ENCODE measurements at regions not wholly inside any gene's neighbourhood (a gene's known extent, or its start where the extent isn't known, plus 50 kb on each side); places are given as distances from the start of the nearest gene placed in this dataset.
A peak's percentile ranks its signal among the peaks of the same experiment; 100 is the strongest.

DNA sequence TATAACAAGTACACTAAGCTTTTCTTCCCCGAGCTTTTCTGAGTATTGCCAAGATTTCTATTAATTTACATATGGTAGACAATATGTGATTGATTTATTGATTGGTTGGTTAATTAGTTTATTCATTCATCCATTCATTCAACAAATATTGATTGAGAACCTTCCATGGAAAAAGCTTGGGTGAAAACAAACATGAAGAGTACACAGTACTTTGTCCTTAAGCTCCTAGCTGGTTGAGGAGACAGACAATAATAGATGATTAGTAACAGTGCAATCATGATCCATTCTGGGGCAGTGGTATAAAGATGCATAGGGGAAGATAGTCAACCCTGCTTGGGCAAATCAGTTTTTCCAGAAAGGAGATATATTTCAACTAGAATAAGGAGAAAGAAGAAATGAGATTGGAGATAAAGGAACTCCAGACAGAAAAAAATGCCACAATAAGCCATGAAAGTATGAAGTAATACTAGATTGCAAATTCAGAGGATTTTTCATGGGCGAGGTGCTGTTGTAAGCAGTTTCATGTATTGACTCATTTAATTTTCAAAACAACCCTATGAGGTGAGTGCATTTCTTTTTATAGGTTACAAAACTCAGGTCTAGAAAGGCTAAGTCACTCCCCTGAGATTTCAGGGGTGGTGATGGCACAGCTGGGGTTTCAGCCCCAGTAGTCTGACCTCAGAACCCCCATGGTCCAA, 129.5 kb downstream of the RND3 start:
- Histone ChIP-seq H3K9me3 (replicated peaks in 1 of 11) (peaks cover 0 to 7% (median 0%) of the 10 kb centered on the region in 11 experiments; a peak in 2 of 22 replicates), H4K20me1 (no peaks in the 10 kb centered on the region), H3K4me1 (peaks cover 0 to 43% (median 0%) of the 10 kb centered on the region in 10 experiments; a peak in 7 of 20 replicates), H3K4me3 (no peak overlapping the region), H3K27me3 (no peaks in the 10 kb centered on the region), H3K27ac (peak overlapping the region in 3 of 11 experiments; percentile 56 to 70 (median 64); a peak in 7 of 22 replicates), H3K36me3 (no peaks in the 10 kb centered on the region), H3K4me2 (peak overlapping the region in 3 of 11 experiments; percentile 48 to 69 (median 59); a peak in 6 of 22 replicates), H3K9ac (0 out of 22 replicates have a peak overlapping the region, but pooled peaks of 1 of the 11 experiments have one; percentile 2)
- no peak for TF ChIP-seq Cebpa-rat (IDR thresholded peaks at IDR 0.05)

DNA sequence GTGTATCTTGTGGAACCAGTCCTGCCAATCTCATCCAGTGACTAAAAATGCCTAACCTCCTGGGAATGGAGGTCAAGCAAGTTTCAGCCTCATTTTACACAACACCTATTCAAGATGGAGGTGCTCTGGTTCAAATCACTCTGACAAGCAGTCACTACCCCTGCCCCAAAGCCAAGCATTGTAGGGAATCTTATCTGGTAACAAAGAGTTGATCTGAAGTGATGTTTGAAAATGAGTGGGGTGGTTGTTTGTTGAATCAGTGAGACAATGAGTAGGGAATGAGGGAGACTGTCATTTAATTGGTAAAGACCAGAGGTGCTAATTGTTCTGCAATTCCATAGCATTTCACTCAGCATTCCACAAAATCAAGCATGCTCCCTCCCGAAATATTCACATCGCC, 132.0 kb downstream of the RND3 start:
- Histone ChIP-seq H3K36me3 (no peaks in the 10 kb centered on the region), H3K27ac (no peak overlapping the region), H3K4me3 (no peak overlapping the region), H3K27me3 (no peaks in the 10 kb centered on the region), H3K4me2 (no peak overlapping the region), H3K9ac (no peak overlapping the region), H3K4me1 (peaks cover 0 to 37% (median 0%) of the 10 kb centered on the region in 10 experiments; a peak in 6 of 20 replicates), H3K9me3 (replicated peaks in 1 of 11) (peaks cover 0 to 3% (median 0%) of the 10 kb centered on the region in 11 experiments; a peak in 1 of 22 replicates), H4K20me1 (no peaks in the 10 kb centered on the region)
- no peak for TF ChIP-seq Cebpa-rat (IDR thresholded peaks at IDR 0.05)

DNA sequence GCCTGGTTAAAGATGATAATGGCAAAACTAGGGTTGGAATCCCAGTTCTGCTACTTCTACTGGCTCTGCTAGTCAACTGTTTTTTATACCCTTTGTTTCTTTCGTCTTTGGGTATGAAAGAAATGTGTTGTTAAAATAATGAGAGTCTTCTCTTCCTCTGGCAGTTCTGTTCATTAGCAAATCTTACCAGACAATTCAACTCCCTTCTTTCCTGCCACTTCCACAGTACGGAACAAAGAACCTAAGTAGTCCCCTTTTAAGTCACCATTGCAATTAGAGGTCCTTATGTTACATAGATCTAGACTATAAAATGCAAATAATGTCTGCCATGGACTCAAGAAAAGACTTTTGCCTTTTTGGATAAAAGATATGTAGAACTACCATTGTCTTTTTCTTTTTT, 134.1 kb downstream of the RND3 start:
- Histone ChIP-seq H3K4me1 (peaks cover 0 to 18% (median 0%) of the 10 kb centered on the region in 10 experiments; a peak in 6 of 20 replicates), H3K9ac (no peak overlapping the region), H3K36me3 (no peaks in the 10 kb centered on the region), H3K27me3 (no peaks in the 10 kb centered on the region), H3K27ac (no peak overlapping the region), H3K4me3 (no peak overlapping the region), H3K9me3 (replicated peaks in 1 of 11) (no peaks in the 10 kb centered on the region), H4K20me1 (no peaks in the 10 kb centered on the region), H3K4me2 (no peak overlapping the region)
- no peak for TF ChIP-seq Cebpa-rat (IDR thresholded peaks at IDR 0.05)

DNA sequence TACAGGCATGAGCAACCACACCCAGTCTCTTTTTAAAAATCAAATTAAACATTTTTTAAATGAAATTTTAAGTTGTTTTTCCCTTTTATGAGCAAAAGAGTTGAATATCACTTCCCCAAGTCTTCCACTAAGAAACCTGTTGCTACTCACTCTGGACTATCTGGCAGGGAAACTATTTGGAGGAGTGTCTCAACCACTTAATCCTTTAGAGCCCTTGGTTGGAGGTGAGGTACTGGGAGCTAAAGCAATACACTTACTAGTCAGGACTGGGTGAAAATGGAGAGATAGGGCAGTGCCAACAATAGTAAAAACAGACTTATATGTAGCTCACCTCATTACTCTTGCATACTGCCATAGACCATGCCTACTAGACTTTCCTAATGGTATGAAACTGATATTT, 135.5 kb downstream of the RND3 start:
- Histone ChIP-seq H3K27me3 (no peaks in the 10 kb centered on the region), H3K4me2 (no peak overlapping the region), H3K36me3 (no peaks in the 10 kb centered on the region), H3K4me1 (peaks cover 0 to 4% (median 0%) of the 10 kb centered on the region in 10 experiments; a peak in 2 of 20 replicates), H3K9me3 (replicated peaks in 1 of 11) (no peaks in the 10 kb centered on the region), H3K4me3 (no peak overlapping the region), H3K9ac (no peak overlapping the region), H3K27ac (no peak overlapping the region), H4K20me1 (no peaks in the 10 kb centered on the region)
- no peak for TF ChIP-seq Cebpa-rat (IDR thresholded peaks at IDR 0.05)

DNA sequence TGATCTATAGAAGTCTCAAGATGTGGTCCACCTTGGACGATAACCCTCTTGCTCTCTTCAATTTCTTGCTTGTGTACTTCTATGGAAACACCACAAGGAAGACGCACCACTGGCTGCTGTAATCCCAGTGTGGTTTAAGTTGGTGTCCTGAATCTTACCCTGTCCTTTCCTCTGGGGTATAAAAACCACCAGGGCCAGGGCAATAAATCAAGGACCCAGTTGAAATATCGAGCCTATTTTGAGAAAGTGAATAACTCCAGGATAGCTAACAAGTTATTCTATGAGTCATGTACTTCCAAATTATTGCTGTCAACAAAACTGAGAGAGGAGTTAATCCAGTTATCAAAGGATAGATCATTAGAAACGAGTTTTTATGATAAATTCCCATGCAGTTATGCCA, 137.0 kb downstream of the RND3 start:
- Histone ChIP-seq H3K4me2 (no peak overlapping the region), H3K4me3 (no peak overlapping the region), H3K9me3 (replicated peaks in 1 of 11) (no peaks in the 10 kb centered on the region), H3K4me1 (no peaks in the 10 kb centered on the region), H4K20me1 (no peaks in the 10 kb centered on the region), H3K27ac (no peak overlapping the region), H3K27me3 (no peaks in the 10 kb centered on the region), H3K9ac (no peak overlapping the region), H3K36me3 (no peaks in the 10 kb centered on the region)
- no peak for TF ChIP-seq Cebpa-rat (IDR thresholded peaks at IDR 0.05)

DNA sequence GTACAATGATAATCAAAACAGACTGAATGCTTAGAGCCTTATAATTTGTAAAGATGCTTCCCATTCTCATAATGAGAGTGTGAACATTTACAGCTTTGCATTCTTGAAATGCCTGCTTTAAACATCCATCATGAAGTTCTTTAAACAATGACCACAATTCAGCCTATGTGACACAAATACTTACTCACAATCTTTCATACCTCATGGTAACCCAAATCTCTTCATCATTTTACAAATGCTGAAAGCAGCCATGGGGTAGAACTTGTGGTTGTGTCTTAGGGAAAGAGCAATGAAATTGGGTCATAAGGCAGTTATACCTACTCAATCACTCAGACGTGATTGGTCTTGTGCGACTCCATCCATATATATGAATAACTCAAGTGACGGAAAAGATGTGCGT, 140.7 kb downstream of the RND3 start:
- Histone ChIP-seq H3K9me3 (replicated peaks in 1 of 11) (no peaks in the 10 kb centered on the region), H3K27ac (no peak overlapping the region), H3K27me3 (no peaks in the 10 kb centered on the region), H3K4me1 (peaks cover 0 to 12% (median 0%) of the 10 kb centered on the region in 10 experiments; a peak in 5 of 20 replicates), H3K4me2 (no peak overlapping the region), H3K9ac (no peak overlapping the region), H3K4me3 (no peak overlapping the region), H3K36me3 (no peaks in the 10 kb centered on the region), H4K20me1 (no peaks in the 10 kb centered on the region)
- TF ChIP-seq Cebpa-rat (IDR thresholded peaks at IDR 0.05) = no peak

DNA sequence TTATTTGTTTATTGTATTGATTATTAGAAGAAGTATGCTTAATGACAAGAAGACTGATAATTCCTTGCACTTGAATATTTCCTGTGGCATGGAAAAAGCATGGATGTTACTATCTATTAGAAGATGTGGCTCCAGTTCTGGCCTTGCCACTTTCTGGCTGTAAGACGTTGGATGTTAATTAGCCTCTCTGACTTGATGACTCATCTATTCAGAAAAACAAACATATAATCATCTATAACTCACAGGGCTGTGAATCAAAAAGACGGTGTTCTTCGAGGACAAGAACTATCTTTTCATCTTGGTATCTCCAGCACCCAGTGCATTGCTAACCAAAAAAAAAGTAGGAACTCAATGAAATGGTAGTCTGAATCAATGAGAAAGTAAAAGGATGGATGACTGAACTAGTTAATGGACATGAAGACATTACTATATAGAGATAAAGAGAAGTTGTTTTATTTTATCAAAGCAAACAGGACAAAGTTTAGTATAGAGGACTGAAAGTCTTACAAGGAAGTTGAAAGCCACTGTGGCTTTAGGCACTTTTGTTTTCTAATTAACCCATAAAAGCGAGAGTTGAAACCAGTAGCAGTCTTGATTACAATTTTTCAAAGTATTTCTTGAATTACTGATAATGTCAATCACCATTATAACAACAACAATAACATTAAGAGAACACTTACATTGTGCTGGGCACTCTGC, 145.3 kb downstream of the RND3 start:
- Histone ChIP-seq H4K20me1 (no peaks in the 10 kb centered on the region), H3K4me2 (peak overlapping the region in 2 of 11 experiments; percentile 43 to 76; a peak in 4 of 22 replicates), H3K9ac (no peak overlapping the region), H3K9me3 (replicated peaks in 1 of 11) (0 out of 22 replicates have a peak, but pooled peaks cover 0 to 4% (median 0%) of the 10 kb centered on the region in 11 experiments), H3K27ac (no peak overlapping the region), H3K4me1 (peaks cover 0 to 34% (median 9%) of the 10 kb centered on the region in 10 experiments; a peak in 12 of 20 replicates), H3K27me3 (no peaks in the 10 kb centered on the region), H3K36me3 (no peaks in the 10 kb centered on the region), H3K4me3 (no peak overlapping the region)
- TF ChIP-seq Cebpa-rat (IDR thresholded peaks at IDR 0.05) = no peak

DNA sequence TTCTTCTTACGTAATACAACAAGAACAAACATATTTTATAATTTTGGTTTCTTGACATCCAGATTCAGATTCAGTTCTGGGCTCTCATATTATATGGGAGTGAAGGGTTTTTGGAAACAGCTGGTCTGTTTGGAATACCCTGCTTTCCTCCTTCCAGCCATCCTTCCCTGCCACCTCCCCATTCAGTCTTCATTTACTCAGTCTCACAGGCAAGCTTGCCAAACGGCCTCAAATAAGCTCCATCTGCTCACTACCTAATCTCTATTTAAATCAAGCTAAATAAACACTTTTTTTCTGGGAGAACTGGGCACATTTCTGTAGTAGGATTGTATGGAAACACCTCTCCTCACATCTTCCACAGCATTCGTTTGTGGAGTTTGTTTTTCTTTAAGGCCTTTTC, 147.5 kb downstream of the RND3 start:
- Histone ChIP-seq H3K4me1 (peaks cover 0 to 34% (median 9%) of the 10 kb centered on the region in 10 experiments; a peak in 12 of 20 replicates), H3K9me3 (replicated peaks in 1 of 11) (0 out of 22 replicates have a peak, but pooled peaks cover 0 to 4% (median 0%) of the 10 kb centered on the region in 11 experiments), H3K9ac (no peak overlapping the region), H3K27me3 (no peaks in the 10 kb centered on the region), H4K20me1 (no peaks in the 10 kb centered on the region), H3K4me3 (no peak overlapping the region), H3K36me3 (no peaks in the 10 kb centered on the region), H3K4me2 (peak overlapping the region in 3 of 11 experiments; percentile 13 to 76 (median 64); a peak in 7 of 22 replicates), H3K27ac (no peak overlapping the region)
- TF ChIP-seq Cebpa-rat (IDR thresholded peaks at IDR 0.05) = no peak

DNA sequence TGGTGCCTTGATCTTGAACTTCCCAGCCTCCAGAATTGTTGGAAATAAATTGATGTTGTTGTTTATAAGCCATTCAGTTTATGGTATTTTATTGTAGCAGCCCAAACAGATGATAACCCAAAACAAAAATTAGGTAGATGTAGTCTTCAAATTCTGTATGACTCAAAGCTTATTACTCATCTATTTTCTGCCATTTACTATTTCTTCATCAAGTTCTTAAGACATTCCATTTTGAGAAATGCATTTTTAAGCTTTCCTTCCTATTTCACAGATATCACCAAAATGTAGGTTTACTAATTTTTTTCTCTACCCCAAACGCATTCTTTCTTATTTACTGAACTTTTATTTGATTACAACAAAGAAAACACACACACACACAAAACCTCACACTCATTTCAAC, 148.2 kb downstream of the RND3 start:
- no peak for TF ChIP-seq Cebpa-rat (IDR thresholded peaks at IDR 0.05)

More for the DNA sequence above, 148.2 kb downstream of the RND3 start:
- Histone ChIP-seq H3K4me2 (no peak overlapping the region; a peak in 1 of 22 replicates), H3K4me1 (peaks cover 0 to 34% (median 9%) of the 10 kb centered on the region in 10 experiments; a peak in 12 of 20 replicates), H3K9ac (no peak overlapping the region), H3K27ac (no peak overlapping the region), H3K36me3 (no peaks in the 10 kb centered on the region), H4K20me1 (no peaks in the 10 kb centered on the region), H3K4me3 (no peak overlapping the region), H3K27me3 (no peaks in the 10 kb centered on the region), H3K9me3 (replicated peaks in 1 of 11) (0 out of 22 replicates have a peak, but pooled peaks cover 0 to 4% (median 0%) of the 10 kb centered on the region in 11 experiments)
